NCI-H187 treated with DMSO at 0.1 percent for 48 hours (cell line): ENCODE measurements at regions not wholly inside any gene's neighbourhood (a gene's known extent, or its start where the extent isn't known, plus 50 kb on each side); places are given as distances from the start of the nearest gene placed in this dataset.

Experiments
- DNase-seq: peaks from one replicate; lab custom pipeline; 2025; lab: John Stamatoyannopoulos, UW

GRCh38 chr10:130998046-130998435, 313.5 kb downstream of the TCERG1L start:
- no peak for DNase-seq

- DNase-seq: no peak
Observed at GRCh38 chr10:130998642-130999041, 312.9 kb downstream of the TCERG1L start.

GRCh38 chr10:130999376-131000202, 311.9 kb downstream of the TCERG1L start:
- DNase-seq: no peak

GRCh38 chr10:131000244-131000643, 311.3 kb downstream of the TCERG1L start:
- DNase-seq: no peak

GRCh38 chr10:131000743-131001142, 310.8 kb downstream of the TCERG1L start:
- DNase-seq: no peak

- DNase-seq: no peak
Observed at GRCh38 chr10:131001438-131001837, 310.1 kb downstream of the TCERG1L start.

GRCh38 chr10:131002031-131002861, 309.3 kb downstream of the TCERG1L start:
- DNase-seq: no peak

- DNase-seq: no peak
Observed at GRCh38 chr10:131003455-131003854, 308.1 kb downstream of the TCERG1L start.

GRCh38 chr10:131004276-131004675, 307.2 kb downstream of the TCERG1L start:
- no peak for DNase-seq

- DNase-seq: no peak
Observed at GRCh38 chr10:131006458-131007256, 304.9 kb downstream of the TCERG1L start.

- no peak for DNase-seq
Observed at GRCh38 chr10:131009791-131010190, 301.7 kb downstream of the TCERG1L start.

GRCh38 chr10:131010965-131011575, 300.5 kb downstream of the TCERG1L start:
- DNase-seq: no peak

GRCh38 chr10:131011936-131012640, 299.4 kb downstream of the TCERG1L start:
- DNase-seq: no peak

- no peak for DNase-seq
Observed at GRCh38 chr10:131012641-131012985, 298.9 kb downstream of the TCERG1L start.

GRCh38 chr10:131013281-131013912, 298.1 kb downstream of the TCERG1L start:
- no peak for DNase-seq

- DNase-seq: no peak
Observed at GRCh38 chr10:131014271-131014670, 297.2 kb downstream of the TCERG1L start.

- DNase-seq: no peak
Observed at GRCh38 chr10:131015271-131015670, 296.2 kb downstream of the TCERG1L start.

GRCh38 chr10:131016556-131016955, 295.0 kb downstream of the TCERG1L start:
- DNase-seq: no peak

GRCh38 chr10:131017566-131018285, 293.8 kb downstream of the TCERG1L start:
- no peak for DNase-seq

- DNase-seq: no peak
Observed at GRCh38 chr10:131018886-131019500, 292.5 kb downstream of the TCERG1L start.
